ENCODE measurements at regions not wholly inside any gene's neighbourhood (a gene's known extent, or its start where the extent isn't known, plus 50 kb on each side); places are given as distances from the start of the nearest gene placed in this dataset.

DNA sequence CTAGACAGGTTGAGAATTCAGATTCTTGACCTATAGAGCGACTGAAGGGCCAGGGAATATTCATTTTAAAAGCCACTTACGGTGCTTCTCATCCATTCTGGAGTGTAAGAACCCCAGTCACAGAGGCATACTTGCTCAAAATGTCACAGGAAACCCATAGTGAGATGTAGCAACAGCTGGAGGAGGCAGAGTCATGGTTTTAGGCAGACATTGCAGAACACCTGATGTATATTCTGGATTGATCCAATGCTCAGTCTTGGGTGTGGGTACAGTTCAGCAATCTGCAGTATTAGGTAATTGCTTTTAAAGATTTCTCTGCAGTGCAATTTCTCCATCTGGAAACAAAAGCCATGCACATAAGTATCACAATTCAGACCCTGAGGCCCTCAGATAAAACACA lies 137.4 kb upstream of the SLC22A23 start:
- H3K4me1 Mint-ChIP-seq (ENCODE audit: unreplicated experiment): peaks cover 14% of the 10 kb centered on the region
- H3K36me3 Mint-ChIP-seq (ENCODE audit: unreplicated experiment): no peaks in the 10 kb centered on the region

DNA sequence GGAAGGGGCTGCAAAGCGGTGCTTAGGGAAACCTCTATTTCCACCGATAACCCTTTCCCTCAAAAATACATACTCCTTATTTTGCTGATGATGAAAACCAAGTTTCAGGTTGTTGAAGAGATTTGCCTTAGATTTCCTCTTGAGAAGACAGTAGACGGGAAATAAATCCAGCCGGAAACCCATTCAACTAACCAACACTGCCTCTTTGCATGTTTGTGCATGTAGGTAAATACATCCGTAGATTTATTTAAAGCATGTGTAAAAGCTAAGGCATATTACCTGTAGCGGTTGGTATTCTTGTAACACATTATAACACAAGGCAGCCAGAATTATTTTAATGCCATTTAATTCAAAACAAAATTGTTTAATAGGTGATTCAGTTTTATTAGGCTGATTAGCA lies 136.3 kb upstream of the SLC22A23 start:
- TF ChIP-seq, protein P1, sequence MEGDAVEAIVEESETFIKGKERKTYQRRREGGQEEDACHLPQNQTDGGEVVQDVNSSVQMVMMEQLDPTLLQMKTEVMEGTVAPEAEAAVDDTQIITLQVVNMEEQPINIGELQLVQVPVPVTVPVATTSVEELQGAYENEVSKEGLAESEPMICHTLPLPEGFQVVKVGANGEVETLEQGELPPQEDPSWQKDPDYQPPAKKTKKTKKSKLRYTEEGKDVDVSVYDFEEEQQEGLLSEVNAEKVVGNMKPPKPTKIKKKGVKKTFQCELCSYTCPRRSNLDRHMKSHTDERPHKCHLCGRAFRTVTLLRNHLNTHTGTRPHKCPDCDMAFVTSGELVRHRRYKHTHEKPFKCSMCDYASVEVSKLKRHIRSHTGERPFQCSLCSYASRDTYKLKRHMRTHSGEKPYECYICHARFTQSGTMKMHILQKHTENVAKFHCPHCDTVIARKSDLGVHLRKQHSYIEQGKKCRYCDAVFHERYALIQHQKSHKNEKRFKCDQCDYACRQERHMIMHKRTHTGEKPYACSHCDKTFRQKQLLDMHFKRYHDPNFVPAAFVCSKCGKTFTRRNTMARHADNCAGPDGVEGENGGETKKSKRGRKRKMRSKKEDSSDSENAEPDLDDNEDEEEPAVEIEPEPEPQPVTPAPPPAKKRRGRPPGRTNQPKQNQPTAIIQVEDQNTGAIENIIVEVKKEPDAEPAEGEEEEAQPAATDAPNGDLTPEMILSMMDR (IDR thresholded peaks at IDR 0.05): no peak
- Mint-ChIP-seq H3K4me3 (ENCODE audit: unreplicated experiment) (no peak overlapping the region), H3K36me3 (ENCODE audit: unreplicated experiment) (no peaks in the 10 kb centered on the region), H3K27me3 (ENCODE audit: unreplicated experiment) (no peaks in the 10 kb centered on the region), H3K4me1 (ENCODE audit: unreplicated experiment) (peaks cover 14% of the 10 kb centered on the region), H3K27ac (ENCODE audit: unreplicated experiment) (no peak overlapping the region), H3K9me3 (ENCODE audit: unreplicated experiment) (no peaks in the 10 kb centered on the region)
- DNase-seq (ENCODE audit: extremely low spot score, unreplicated experiment): no peak

More for the DNA sequence above, 137.4 kb upstream of the SLC22A23 start:
- no peak overlapping the region for H3K4me3 Mint-ChIP-seq (ENCODE audit: unreplicated experiment)
- DNase-seq (ENCODE audit: extremely low spot score, unreplicated experiment): no peak
- H3K27ac Mint-ChIP-seq (ENCODE audit: unreplicated experiment): no peak overlapping the region
- TF ChIP-seq, protein P1 (IDR thresholded peaks at IDR 0.05): no peak
- peaks cover 4% of the 10 kb centered on the region for H3K9me3 Mint-ChIP-seq (ENCODE audit: unreplicated experiment)
- peaks cover 4% of the 10 kb centered on the region for H3K27me3 Mint-ChIP-seq (ENCODE audit: unreplicated experiment)

DNA sequence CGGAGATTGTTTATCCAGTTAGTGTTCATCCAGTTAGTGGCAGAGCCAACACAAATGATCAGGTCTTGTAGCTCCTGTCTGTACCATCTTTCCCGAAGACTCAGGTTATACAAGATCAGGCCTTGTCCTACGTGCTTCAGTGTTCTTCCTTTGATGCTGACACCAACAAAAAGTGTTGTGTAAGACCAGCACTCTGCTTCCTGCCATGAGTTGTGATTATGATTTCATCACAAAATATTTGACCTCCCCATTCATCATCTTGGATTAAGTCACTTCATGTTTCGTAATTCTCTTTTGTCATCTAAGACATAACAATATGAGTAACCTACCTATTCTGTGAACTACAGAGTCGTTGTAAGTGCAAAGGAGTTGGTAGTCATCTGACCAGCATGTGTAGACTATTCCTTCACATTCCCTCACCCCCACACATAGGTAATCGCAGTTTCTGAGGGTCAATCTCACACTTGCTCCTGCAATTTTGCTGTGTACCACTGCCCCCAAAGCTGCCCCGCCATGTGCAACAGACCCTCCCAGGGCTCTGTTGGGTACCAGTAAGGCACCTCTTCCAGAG lies 135.6 kb upstream of the SLC22A23 start:
- TF ChIP-seq, protein P1 (IDR thresholded peaks at IDR 0.05): no peak
- no peaks in the 10 kb centered on the region for H3K27me3 Mint-ChIP-seq (ENCODE audit: unreplicated experiment)
- no peak for DNase-seq (ENCODE audit: extremely low spot score, unreplicated experiment)
- H3K4me3 Mint-ChIP-seq (ENCODE audit: unreplicated experiment): no peak overlapping the region
- peak overlapping the region; percentile 66 for H3K27ac Mint-ChIP-seq (ENCODE audit: unreplicated experiment)
- no peaks in the 10 kb centered on the region for H3K9me3 Mint-ChIP-seq (ENCODE audit: unreplicated experiment)
- no peaks in the 10 kb centered on the region for H3K36me3 Mint-ChIP-seq (ENCODE audit: unreplicated experiment)
- H3K4me1 Mint-ChIP-seq (ENCODE audit: unreplicated experiment): peaks cover 14% of the 10 kb centered on the region

DNA sequence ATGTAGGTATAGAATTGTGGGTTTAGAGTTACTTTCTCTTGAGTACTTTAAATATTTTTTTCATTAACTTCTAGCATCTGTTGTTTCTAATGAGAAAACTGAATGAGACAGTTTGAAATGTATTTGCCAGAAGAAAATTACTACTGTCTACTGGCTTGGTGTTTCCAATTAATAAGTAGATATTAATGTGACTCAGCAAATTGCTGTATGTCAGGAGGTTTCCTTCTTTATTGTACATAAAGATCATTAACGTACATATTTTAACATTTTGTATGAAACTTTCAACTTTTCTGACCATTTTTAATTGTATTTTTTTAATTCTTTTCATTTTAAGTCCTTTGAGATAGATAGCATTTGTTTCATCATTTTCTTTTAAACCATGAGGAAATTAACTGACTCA lies 135.1 kb upstream of the SLC22A23 start:
- TF ChIP-seq, protein P1 (IDR thresholded peaks at IDR 0.05): no peak
- DNase-seq (ENCODE audit: extremely low spot score, unreplicated experiment): no peak
- H3K4me3 Mint-ChIP-seq (ENCODE audit: unreplicated experiment): no peak overlapping the region
- no peaks in the 10 kb centered on the region for H3K36me3 Mint-ChIP-seq (ENCODE audit: unreplicated experiment)
- H3K27me3 Mint-ChIP-seq (ENCODE audit: unreplicated experiment): no peaks in the 10 kb centered on the region
- peaks cover 2% of the 10 kb centered on the region for H3K9me3 Mint-ChIP-seq (ENCODE audit: unreplicated experiment)
- H3K27ac Mint-ChIP-seq (ENCODE audit: unreplicated experiment): peak overlapping the region; percentile 66
- H3K4me1 Mint-ChIP-seq (ENCODE audit: unreplicated experiment): peaks cover 14% of the 10 kb centered on the region

DNA sequence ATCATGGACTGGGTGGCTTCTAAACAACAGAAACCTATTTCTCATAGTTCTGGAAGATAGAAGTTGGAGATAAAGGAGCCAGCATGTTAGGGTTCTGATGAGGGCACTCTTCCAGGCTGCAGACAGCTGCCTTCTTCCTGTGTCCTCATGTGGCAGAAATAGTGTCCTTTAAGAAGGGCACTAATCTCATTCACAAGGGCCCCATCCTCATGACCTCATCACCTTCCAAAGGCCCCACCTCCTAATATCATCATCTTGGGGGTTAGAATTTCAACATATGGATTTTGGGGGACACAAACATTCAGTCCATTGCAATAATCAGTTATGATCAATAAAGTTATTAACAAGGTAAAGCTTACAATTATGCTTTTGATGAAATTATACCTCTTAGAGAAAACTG lies 130.8 kb upstream of the SLC22A23 start:
- H3K9me3 Mint-ChIP-seq (ENCODE audit: unreplicated experiment): peaks cover 5% of the 10 kb centered on the region
- H3K4me1 Mint-ChIP-seq (ENCODE audit: unreplicated experiment): peaks cover 30% of the 10 kb centered on the region
- TF ChIP-seq, protein P1 (IDR thresholded peaks at IDR 0.05): no peak
- no peaks in the 10 kb centered on the region for H3K36me3 Mint-ChIP-seq (ENCODE audit: unreplicated experiment)
- no peaks in the 10 kb centered on the region for H3K27me3 Mint-ChIP-seq (ENCODE audit: unreplicated experiment)
- H3K27ac Mint-ChIP-seq (ENCODE audit: unreplicated experiment): no peak overlapping the region
- DNase-seq (ENCODE audit: extremely low spot score, unreplicated experiment): no peak
- H3K4me3 Mint-ChIP-seq (ENCODE audit: unreplicated experiment): no peak overlapping the region
